ENCODE measurements at regions not wholly inside any gene's neighbourhood (a gene's known extent, or its start where the extent isn't known, plus 50 kb on each side); places are given as distances from the start of the nearest gene placed in this dataset.
A peak's percentile ranks its signal among the peaks of the same experiment; 100 is the strongest.

DNA sequence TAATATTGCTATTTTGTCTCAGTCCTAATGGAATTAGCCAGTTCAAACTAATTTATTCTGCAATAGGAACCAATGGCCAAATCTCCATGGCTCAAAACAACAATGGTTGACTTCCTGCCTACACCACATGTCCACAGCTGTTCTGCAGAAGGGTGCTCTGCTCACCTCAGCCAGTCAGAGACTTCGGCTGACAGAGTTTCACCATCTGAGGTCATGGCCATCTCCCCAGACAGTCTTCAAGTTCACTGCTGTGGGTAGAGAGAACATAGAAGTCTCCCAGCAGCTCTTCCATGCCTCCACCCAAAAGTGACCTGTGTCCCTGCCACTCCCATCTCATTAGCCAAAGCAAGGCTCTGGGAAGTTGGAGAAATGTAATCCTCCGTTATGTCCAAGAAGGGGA, 65.1 kb upstream of the FOXC1 start:
- no peak overlapping the region for H2BK15ac ChIP-seq (replicated peaks; ENCODE audit: low read depth)
- H3K4me2 ChIP-seq (ENCODE audit: low read length): no peak overlapping the region
- H3K4me1 ChIP-seq (ENCODE audit: control insufficient read depth, low read depth, low read length): no peaks in the 10 kb centered on the region
- H3K27me3 ChIP-seq (ENCODE audit: insufficient read depth, low read length, poor library complexity): no peaks in the 10 kb centered on the region
- H2AK5ac ChIP-seq (ENCODE audit: low read length): no peak overlapping the region
- no peak overlapping the region for H4K8ac ChIP-seq (ENCODE audit: low read depth, low read length)
- H3K23ac ChIP-seq (ENCODE audit: low read length): no peak overlapping the region
- no peaks in the 10 kb centered on the region for H3K79me2 ChIP-seq (ENCODE audit: control insufficient read depth, insufficient read depth, low read length)
- no peak overlapping the region for H4K5ac ChIP-seq (ENCODE audit: low read length)
- no peak for DNase-seq
- no peak overlapping the region for H3K18ac ChIP-seq (ENCODE audit: low read length)
- no peak overlapping the region for H2BK120ac ChIP-seq (ENCODE audit: low read depth, low read length)
- H3K4ac ChIP-seq (ENCODE audit: low read depth, low read length): no peak overlapping the region
- H3K79me1 ChIP-seq (ENCODE audit: low read length): no peaks in the 10 kb centered on the region
- no peak overlapping the region for H3K9ac ChIP-seq (ENCODE audit: low read length)
- no peak overlapping the region for H3K27ac ChIP-seq (ENCODE audit: low read depth, low read length)
- no peak overlapping the region for H3K4me3 ChIP-seq (ENCODE audit: low read length)
- no peak overlapping the region for H2BK5ac ChIP-seq (ENCODE audit: low read length)
- H3K56ac ChIP-seq (ENCODE audit: low read length): no peak overlapping the region
- no peaks in the 10 kb centered on the region for H3K36me3 ChIP-seq (ENCODE audit: control insufficient read depth, insufficient read depth, low read length)
- no CpG with 5 or more reads among the region's 2 CpGs for WGBS (ENCODE audit: extremely low coverage, insufficient coverage, low lambda C conversion rate)

DNA sequence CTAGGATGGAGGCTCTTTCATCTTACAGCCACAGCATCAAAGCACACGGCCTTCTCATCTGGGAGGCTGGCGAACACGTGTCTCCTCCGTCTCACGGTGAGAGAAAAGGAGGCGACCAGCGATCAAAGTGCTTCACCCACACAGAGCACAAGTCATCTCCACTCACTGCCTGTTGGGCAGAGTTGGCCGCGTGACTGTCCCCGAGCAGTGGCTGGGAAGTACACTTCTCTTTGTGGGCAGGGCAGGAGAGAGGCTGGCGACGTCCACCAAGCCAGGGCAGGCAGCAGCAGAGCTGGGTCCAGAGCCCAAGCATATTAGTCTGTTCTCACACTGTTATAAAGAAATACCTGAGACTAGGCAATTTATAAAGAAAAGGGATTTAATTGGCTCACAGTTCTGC, 64.1 kb upstream of the FOXC1 start:
- H3K4me1 ChIP-seq (ENCODE audit: control insufficient read depth, low read depth, low read length): no peaks in the 10 kb centered on the region
- H3K36me3 ChIP-seq (ENCODE audit: control insufficient read depth, insufficient read depth, low read length): no peaks in the 10 kb centered on the region
- H3K56ac ChIP-seq (ENCODE audit: low read length): no peak overlapping the region
- no peak overlapping the region for H3K9ac ChIP-seq (ENCODE audit: low read length)
- H2BK15ac ChIP-seq (replicated peaks; ENCODE audit: low read depth): no peak overlapping the region
- H4K8ac ChIP-seq (ENCODE audit: low read depth, low read length): no peak overlapping the region
- no peaks in the 10 kb centered on the region for H3K79me2 ChIP-seq (ENCODE audit: control insufficient read depth, insufficient read depth, low read length)
- no peak overlapping the region for H4K5ac ChIP-seq (ENCODE audit: low read length)
- no peaks in the 10 kb centered on the region for H3K79me1 ChIP-seq (ENCODE audit: low read length)
- no peak overlapping the region for H2BK5ac ChIP-seq (ENCODE audit: low read length)
- H3K18ac ChIP-seq (ENCODE audit: low read length): no peak overlapping the region
- no peak overlapping the region for H3K23ac ChIP-seq (ENCODE audit: low read length)
- no peak overlapping the region for H2AK5ac ChIP-seq (ENCODE audit: low read length)
- H3K27ac ChIP-seq (ENCODE audit: low read depth, low read length): no peak overlapping the region
- WGBS (ENCODE audit: extremely low coverage, insufficient coverage, low lambda C conversion rate): no CpG with 5 or more reads among the region's 12 CpGs
- H2BK120ac ChIP-seq (ENCODE audit: low read depth, low read length): no peak overlapping the region
- no peak for DNase-seq
- H3K4ac ChIP-seq (ENCODE audit: low read depth, low read length): no peak overlapping the region
- H3K4me3 ChIP-seq (ENCODE audit: low read length): no peak overlapping the region
- H3K4me2 ChIP-seq (ENCODE audit: low read length): no peak overlapping the region
- H3K27me3 ChIP-seq (ENCODE audit: insufficient read depth, low read length, poor library complexity): no peaks in the 10 kb centered on the region

DNA sequence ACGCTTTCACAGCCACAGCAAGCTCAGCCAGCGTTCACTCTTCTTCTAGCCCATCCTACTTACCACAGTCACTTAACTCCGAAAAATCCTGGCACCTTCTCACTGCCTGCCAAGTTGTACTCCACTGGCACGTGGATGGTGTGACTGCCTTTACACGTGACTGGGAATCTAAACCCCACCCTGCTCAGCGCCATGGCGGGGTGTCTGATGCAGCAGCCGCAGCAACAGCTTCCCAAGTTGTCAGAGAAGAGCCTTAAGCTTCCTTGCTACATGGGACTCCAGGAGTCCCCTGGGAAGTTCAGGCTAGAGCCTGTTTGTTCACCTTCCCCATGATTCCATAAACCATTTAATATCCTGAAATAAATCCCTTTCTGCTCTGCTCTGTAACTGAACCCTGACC, 61.9 kb upstream of the FOXC1 start:
- Histone ChIP-seq H3K4me3 (ENCODE audit: low read length) (no peak overlapping the region), H4K8ac (ENCODE audit: low read depth, low read length) (no peak overlapping the region), H3K18ac (ENCODE audit: low read length) (no peak overlapping the region), H2AK5ac (ENCODE audit: low read length) (no peak overlapping the region), H2BK15ac (replicated peaks; ENCODE audit: low read depth) (no peak overlapping the region), H2BK5ac (ENCODE audit: low read length) (no peak overlapping the region), H3K9ac (ENCODE audit: low read length) (no peak overlapping the region), H4K5ac (ENCODE audit: low read length) (no peak overlapping the region), H2BK120ac (ENCODE audit: low read depth, low read length) (no peak overlapping the region), H3K23ac (ENCODE audit: low read length) (no peak overlapping the region), H3K4me1 (ENCODE audit: control insufficient read depth, low read depth, low read length) (no peaks in the 10 kb centered on the region), H3K27ac (ENCODE audit: low read depth, low read length) (no peak overlapping the region), H3K4me2 (ENCODE audit: low read length) (no peak overlapping the region), H3K27me3 (ENCODE audit: insufficient read depth, low read length, poor library complexity) (no peaks in the 10 kb centered on the region), H3K4ac (ENCODE audit: low read depth, low read length) (no peak overlapping the region), H3K56ac (ENCODE audit: low read length) (no peak overlapping the region), H3K79me2 (ENCODE audit: control insufficient read depth, insufficient read depth, low read length) (no peaks in the 10 kb centered on the region), H3K79me1 (ENCODE audit: low read length) (no peaks in the 10 kb centered on the region), H3K36me3 (ENCODE audit: control insufficient read depth, insufficient read depth, low read length) (no peaks in the 10 kb centered on the region)
- no CpG with 5 or more reads among the region's 8 CpGs for WGBS (ENCODE audit: extremely low coverage, insufficient coverage, low lambda C conversion rate)
- DNase-seq: no peak

DNA sequence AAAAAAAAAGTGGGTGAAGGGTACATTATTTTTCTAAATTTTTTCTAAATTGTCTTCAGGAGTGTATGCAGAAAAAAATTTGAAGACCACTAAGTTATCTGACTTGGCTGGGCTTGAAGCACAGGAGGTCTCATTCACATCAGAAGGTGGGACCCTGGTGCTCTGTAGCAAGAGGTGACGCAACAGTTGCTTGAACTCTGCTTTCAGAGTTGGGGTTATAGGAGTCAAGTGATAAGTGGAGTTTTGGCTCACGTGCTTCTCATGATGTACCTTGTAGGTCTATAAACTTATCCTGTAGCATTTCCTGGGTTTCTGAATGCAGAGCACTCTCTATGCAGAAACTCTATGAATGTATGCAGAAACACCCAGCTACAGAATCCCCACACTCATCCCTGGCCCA, 58.5 kb upstream of the FOXC1 start:
- no peak for DNase-seq
- Histone ChIP-seq H3K79me1 (ENCODE audit: low read length) (no peaks in the 10 kb centered on the region), H2AK5ac (ENCODE audit: low read length) (no peak overlapping the region), H3K27me3 (ENCODE audit: insufficient read depth, low read length, poor library complexity) (no peaks in the 10 kb centered on the region), H3K18ac (ENCODE audit: low read length) (no peak overlapping the region), H2BK120ac (ENCODE audit: low read depth, low read length) (no peak overlapping the region), H3K56ac (ENCODE audit: low read length) (no peak overlapping the region), H4K5ac (ENCODE audit: low read length) (no peak overlapping the region), H2BK15ac (replicated peaks; ENCODE audit: low read depth) (no peak overlapping the region), H3K4me1 (ENCODE audit: control insufficient read depth, low read depth, low read length) (no peaks in the 10 kb centered on the region), H4K8ac (ENCODE audit: low read depth, low read length) (no peak overlapping the region), H3K4ac (ENCODE audit: low read depth, low read length) (no peak overlapping the region), H3K36me3 (ENCODE audit: control insufficient read depth, insufficient read depth, low read length) (no peaks in the 10 kb centered on the region), H3K23ac (ENCODE audit: low read length) (no peak overlapping the region), H3K27ac (ENCODE audit: low read depth, low read length) (no peak overlapping the region), H3K79me2 (ENCODE audit: control insufficient read depth, insufficient read depth, low read length) (no peaks in the 10 kb centered on the region), H3K4me2 (ENCODE audit: low read length) (no peak overlapping the region), H3K4me3 (ENCODE audit: low read length) (no peak overlapping the region), H2BK5ac (ENCODE audit: low read length) (no peak overlapping the region), H3K9ac (ENCODE audit: low read length) (no peak overlapping the region)
- no CpG with 5 or more reads among the region's 2 CpGs for WGBS (ENCODE audit: extremely low coverage, insufficient coverage, low lambda C conversion rate)

DNA sequence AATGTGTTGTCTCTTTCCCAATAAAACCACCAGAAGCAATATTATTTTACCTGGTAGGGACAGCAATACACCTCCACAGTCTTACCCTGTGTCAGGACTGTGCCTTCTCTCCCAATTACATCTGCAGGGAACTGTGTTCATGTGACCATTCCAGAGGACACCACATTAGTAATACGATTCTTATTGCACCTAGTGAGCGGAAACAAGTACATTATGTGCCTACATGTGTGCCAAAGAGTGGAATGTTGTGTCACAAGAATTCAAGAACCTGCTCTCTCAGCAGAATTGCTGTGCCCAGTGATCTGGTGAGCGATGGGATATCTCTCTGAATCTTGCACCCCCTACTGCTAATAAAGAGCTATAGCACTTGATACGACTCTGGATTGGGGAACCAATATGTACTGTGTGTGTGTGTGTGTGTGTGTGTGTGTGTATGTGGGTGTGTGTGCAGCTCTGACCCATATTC, 57.4 kb upstream of the FOXC1 start:
- Histone ChIP-seq H3K36me3 (ENCODE audit: control insufficient read depth, insufficient read depth, low read length) (no peaks in the 10 kb centered on the region), H3K4me1 (ENCODE audit: control insufficient read depth, low read depth, low read length) (no peaks in the 10 kb centered on the region), H4K8ac (ENCODE audit: low read depth, low read length) (no peak overlapping the region), H3K4me3 (ENCODE audit: low read length) (no peak overlapping the region), H2BK5ac (ENCODE audit: low read length) (no peak overlapping the region), H2BK15ac (replicated peaks; ENCODE audit: low read depth) (no peak overlapping the region), H3K9ac (ENCODE audit: low read length) (no peak overlapping the region), H3K79me2 (ENCODE audit: control insufficient read depth, insufficient read depth, low read length) (no peaks in the 10 kb centered on the region), H3K56ac (ENCODE audit: low read length) (no peak overlapping the region), H3K23ac (ENCODE audit: low read length) (no peak overlapping the region), H2BK120ac (ENCODE audit: low read depth, low read length) (no peak overlapping the region), H3K4ac (ENCODE audit: low read depth, low read length) (no peak overlapping the region), H3K79me1 (ENCODE audit: low read length) (no peaks in the 10 kb centered on the region), H3K27ac (ENCODE audit: low read depth, low read length) (no peak overlapping the region), H3K27me3 (ENCODE audit: insufficient read depth, low read length, poor library complexity) (no peaks in the 10 kb centered on the region), H3K18ac (ENCODE audit: low read length) (no peak overlapping the region), H3K4me2 (ENCODE audit: low read length) (no peak overlapping the region), H2AK5ac (ENCODE audit: low read length) (no peak overlapping the region), H4K5ac (ENCODE audit: low read length) (no peak overlapping the region)
- peak; percentile 33 for DNase-seq
- no CpG with 5 or more reads among the region's 4 CpGs for WGBS (ENCODE audit: extremely low coverage, insufficient coverage, low lambda C conversion rate)

DNA sequence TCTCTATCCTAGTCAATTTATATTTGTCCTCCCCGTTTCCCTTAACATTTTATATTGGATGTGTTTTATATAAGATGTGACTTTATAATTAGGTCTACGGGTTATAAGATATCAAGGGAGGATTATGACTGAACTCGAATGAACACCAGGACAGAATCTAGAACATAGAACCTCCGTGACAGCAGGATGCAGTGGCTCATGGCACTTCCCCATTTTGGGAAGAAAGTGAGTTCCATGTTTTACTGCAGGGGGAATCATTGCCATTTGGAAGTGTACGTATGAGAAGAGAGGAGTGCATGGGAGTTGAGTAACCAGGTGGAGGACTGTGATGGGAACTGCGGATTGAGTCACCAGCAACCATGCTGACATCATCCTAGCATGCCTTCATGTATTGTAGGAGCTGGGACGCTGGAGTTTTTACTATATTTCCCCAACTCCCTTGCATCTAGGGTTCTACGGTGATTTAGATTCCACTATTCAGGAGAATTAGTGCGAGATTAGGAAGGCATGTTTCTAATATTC, 56.1 kb upstream of the FOXC1 start:
- H3K36me3 ChIP-seq (ENCODE audit: control insufficient read depth, insufficient read depth, low read length): no peaks in the 10 kb centered on the region
- no peaks in the 10 kb centered on the region for H3K4me1 ChIP-seq (ENCODE audit: control insufficient read depth, low read depth, low read length)
- no peaks in the 10 kb centered on the region for H3K79me2 ChIP-seq (ENCODE audit: control insufficient read depth, insufficient read depth, low read length)
- H3K79me1 ChIP-seq (ENCODE audit: low read length): no peaks in the 10 kb centered on the region
- no peak overlapping the region for H2BK15ac ChIP-seq (replicated peaks; ENCODE audit: low read depth)
- H2BK120ac ChIP-seq (ENCODE audit: low read depth, low read length): no peak overlapping the region
- H3K4ac ChIP-seq (ENCODE audit: low read depth, low read length): no peak overlapping the region
- no peak overlapping the region for H2AK5ac ChIP-seq (ENCODE audit: low read length)
- no peak overlapping the region for H4K8ac ChIP-seq (ENCODE audit: low read depth, low read length)
- no peak overlapping the region for H3K18ac ChIP-seq (ENCODE audit: low read length)
- H3K23ac ChIP-seq (ENCODE audit: low read length): no peak overlapping the region
- H3K27me3 ChIP-seq (ENCODE audit: insufficient read depth, low read length, poor library complexity): no peaks in the 10 kb centered on the region
- H4K5ac ChIP-seq (ENCODE audit: low read length): no peak overlapping the region
- H2BK5ac ChIP-seq (ENCODE audit: low read length): no peak overlapping the region
- H3K27ac ChIP-seq (ENCODE audit: low read depth, low read length): no peak overlapping the region
- WGBS (ENCODE audit: extremely low coverage, insufficient coverage, low lambda C conversion rate): no CpG with 5 or more reads among the region's 9 CpGs
- no peak for DNase-seq
- no peak overlapping the region for H3K4me3 ChIP-seq (ENCODE audit: low read length)
- H3K56ac ChIP-seq (ENCODE audit: low read length): no peak overlapping the region
- H3K9ac ChIP-seq (ENCODE audit: low read length): no peak overlapping the region
- no peak overlapping the region for H3K4me2 ChIP-seq (ENCODE audit: low read length)
